ENCODE measurements at regions not wholly inside any gene's neighbourhood (a gene's known extent, or its start where the extent isn't known, plus 50 kb on each side); places are given as distances from the start of the nearest gene placed in this dataset.

GRCh38 chr2:60100034-60100433 is 453.4 kb downstream of the BCL11A start:
- Mint-ChIP-seq H3K27me3 (ENCODE audit: low read depth) (no peaks in the 10 kb centered on the region), H3K4me3 (no peak overlapping the region), H3K27ac (no peak overlapping the region), H3K9me3 (no peaks in the 10 kb centered on the region), H3K4me1 (no peaks in the 10 kb centered on the region), H3K36me3 (no peaks in the 10 kb centered on the region)
- TF ChIP-seq, protein P1, sequence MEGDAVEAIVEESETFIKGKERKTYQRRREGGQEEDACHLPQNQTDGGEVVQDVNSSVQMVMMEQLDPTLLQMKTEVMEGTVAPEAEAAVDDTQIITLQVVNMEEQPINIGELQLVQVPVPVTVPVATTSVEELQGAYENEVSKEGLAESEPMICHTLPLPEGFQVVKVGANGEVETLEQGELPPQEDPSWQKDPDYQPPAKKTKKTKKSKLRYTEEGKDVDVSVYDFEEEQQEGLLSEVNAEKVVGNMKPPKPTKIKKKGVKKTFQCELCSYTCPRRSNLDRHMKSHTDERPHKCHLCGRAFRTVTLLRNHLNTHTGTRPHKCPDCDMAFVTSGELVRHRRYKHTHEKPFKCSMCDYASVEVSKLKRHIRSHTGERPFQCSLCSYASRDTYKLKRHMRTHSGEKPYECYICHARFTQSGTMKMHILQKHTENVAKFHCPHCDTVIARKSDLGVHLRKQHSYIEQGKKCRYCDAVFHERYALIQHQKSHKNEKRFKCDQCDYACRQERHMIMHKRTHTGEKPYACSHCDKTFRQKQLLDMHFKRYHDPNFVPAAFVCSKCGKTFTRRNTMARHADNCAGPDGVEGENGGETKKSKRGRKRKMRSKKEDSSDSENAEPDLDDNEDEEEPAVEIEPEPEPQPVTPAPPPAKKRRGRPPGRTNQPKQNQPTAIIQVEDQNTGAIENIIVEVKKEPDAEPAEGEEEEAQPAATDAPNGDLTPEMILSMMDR (IDR thresholded peaks at IDR 0.05; ENCODE audit: unreplicated experiment): no peak
- DNase-seq (ENCODE audit: low spot score in 2 of 2, unreplicated experiment in 2 of 2): no peak

- no peaks in the 10 kb centered on the region for H3K4me1 Mint-ChIP-seq
- no peaks in the 10 kb centered on the region for H3K36me3 Mint-ChIP-seq
- no peak overlapping the region for H3K27ac Mint-ChIP-seq
- DNase-seq (ENCODE audit: low spot score in 2 of 2, unreplicated experiment in 2 of 2): no peak
- H3K4me3 Mint-ChIP-seq: no peak overlapping the region
- H3K9me3 Mint-ChIP-seq: no peaks in the 10 kb centered on the region
- TF ChIP-seq, protein P1 (IDR thresholded peaks at IDR 0.05; ENCODE audit: unreplicated experiment): no peak
- H3K27me3 Mint-ChIP-seq (ENCODE audit: low read depth): no peaks in the 10 kb centered on the region
Measured at GRCh38 chr2:60098996-60099395, 454.5 kb downstream of the BCL11A start.

DNA sequence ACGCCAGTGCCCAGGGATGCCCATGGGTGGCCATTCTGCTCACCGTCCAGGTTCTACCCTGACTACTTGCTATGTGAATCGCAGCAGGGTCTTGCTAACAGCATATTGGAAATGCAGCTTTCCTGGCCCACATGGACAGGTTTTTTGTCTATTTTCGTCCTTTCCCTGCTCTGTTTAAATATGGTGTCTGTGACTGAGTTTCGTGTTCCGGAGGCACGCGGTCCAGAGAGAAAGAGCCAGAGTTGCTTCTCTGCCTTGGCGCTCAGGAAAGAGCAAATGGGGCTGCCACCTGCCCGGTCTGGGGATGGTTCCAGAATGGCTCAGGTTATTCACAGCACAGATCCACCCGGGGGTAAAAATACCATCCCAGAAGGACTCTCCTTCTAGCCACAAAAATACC is 456.2 kb downstream of the BCL11A start:
- Mint-ChIP-seq H3K4me1 (no peaks in the 10 kb centered on the region), H3K9me3 (no peaks in the 10 kb centered on the region), H3K36me3 (no peaks in the 10 kb centered on the region), H3K4me3 (no peak overlapping the region), H3K27ac (no peak overlapping the region), H3K27me3 (ENCODE audit: low read depth) (no peaks in the 10 kb centered on the region)
- TF ChIP-seq, protein P1 (IDR thresholded peaks at IDR 0.05; ENCODE audit: unreplicated experiment): no peak
- DNase-seq (ENCODE audit: low spot score in 2 of 2, unreplicated experiment in 2 of 2): no peak

- DNase-seq (ENCODE audit: low spot score in 2 of 2, unreplicated experiment in 2 of 2): no peak
- TF ChIP-seq, protein P1 (IDR thresholded peaks at IDR 0.05; ENCODE audit: unreplicated experiment): no peak
- Mint-ChIP-seq H3K4me3 (no peak overlapping the region), H3K9me3 (no peaks in the 10 kb centered on the region), H3K27me3 (ENCODE audit: low read depth) (no peaks in the 10 kb centered on the region), H3K36me3 (no peaks in the 10 kb centered on the region), H3K4me1 (no peaks in the 10 kb centered on the region), H3K27ac (no peak overlapping the region)
Measured at GRCh38 chr2:60096556-60096955, 456.9 kb downstream of the BCL11A start.

DNA sequence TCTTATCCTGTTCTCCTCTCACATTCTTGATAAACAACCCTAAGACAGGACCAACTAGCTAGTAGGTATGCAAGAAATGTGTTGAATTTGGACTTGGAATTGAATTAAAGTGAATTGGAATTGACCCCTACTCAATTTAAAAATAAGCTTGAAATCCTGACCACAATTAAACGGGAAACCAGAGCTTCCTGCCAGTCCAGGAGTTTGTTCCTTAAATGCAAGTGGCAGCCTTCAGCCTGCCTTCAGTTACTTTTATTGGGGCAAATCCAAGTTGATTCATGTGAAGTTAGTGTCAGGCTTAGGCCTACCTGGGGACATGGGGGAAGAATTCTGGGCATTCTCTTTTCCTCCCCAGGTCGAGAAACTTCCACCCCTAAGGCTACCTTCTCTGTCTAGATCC is 457.6 kb downstream of the BCL11A start:
- H3K9me3 Mint-ChIP-seq: no peaks in the 10 kb centered on the region
- H3K4me1 Mint-ChIP-seq: peaks cover 5% of the 10 kb centered on the region
- H3K27me3 Mint-ChIP-seq (ENCODE audit: low read depth): no peaks in the 10 kb centered on the region
- H3K36me3 Mint-ChIP-seq: no peaks in the 10 kb centered on the region
- H3K27ac Mint-ChIP-seq: no peak overlapping the region
- DNase-seq (ENCODE audit: low spot score in 2 of 2, unreplicated experiment in 2 of 2): no peak
- TF ChIP-seq, protein P1 (IDR thresholded peaks at IDR 0.05; ENCODE audit: unreplicated experiment): no peak
- H3K4me3 Mint-ChIP-seq: no peak overlapping the region

DNA sequence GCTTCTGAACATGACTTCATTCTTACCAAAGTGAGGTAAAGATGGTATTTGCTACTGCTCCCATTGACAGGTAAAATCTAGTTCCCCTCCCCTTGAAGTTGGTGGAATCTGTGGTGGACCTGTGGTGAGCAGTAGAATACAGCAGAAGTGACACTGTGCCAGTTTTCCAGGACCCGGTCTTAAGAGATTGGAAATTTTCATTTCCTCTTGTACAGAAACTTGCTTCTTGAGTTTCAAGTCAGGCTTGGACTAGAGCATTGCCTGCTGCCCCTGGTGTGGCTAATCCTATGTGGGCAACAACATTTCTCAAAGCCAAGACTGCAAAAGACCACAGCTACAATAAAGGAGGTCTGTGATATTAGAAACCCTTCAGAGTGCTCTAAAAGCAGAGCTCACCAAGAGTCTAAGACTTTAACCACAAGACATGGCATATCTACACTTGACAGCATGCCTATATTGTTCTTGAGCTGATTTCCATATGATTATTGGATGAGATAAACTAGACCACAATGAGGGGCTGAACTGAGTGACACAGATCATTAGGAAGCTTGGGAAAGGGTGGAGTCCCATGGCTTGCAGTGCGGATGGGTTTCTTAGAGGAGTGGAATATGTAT is 458.1 kb downstream of the BCL11A start:
- no peak for DNase-seq (ENCODE audit: low spot score in 2 of 2, unreplicated experiment in 2 of 2)
- H3K4me1 Mint-ChIP-seq: peaks cover 8% of the 10 kb centered on the region
- H3K27ac Mint-ChIP-seq: no peak overlapping the region
- no peaks in the 10 kb centered on the region for H3K27me3 Mint-ChIP-seq (ENCODE audit: low read depth)
- H3K4me3 Mint-ChIP-seq: no peak overlapping the region
- H3K9me3 Mint-ChIP-seq: no peaks in the 10 kb centered on the region
- no peaks in the 10 kb centered on the region for H3K36me3 Mint-ChIP-seq
- TF ChIP-seq, protein P1 (IDR thresholded peaks at IDR 0.05; ENCODE audit: unreplicated experiment): no peak

Data from mesothelial cell of epicardium (in vitro differentiated cells).